HG03095 (cell line): ENCODE measurements at regions not wholly inside any gene's neighbourhood (a gene's known extent, or its start where the extent isn't known, plus 50 kb on each side); places are given as distances from the start of the nearest gene placed in this dataset.
"Not testable (repeated sequence)": the region's sequence is repeated elsewhere in the genome, so short reads cannot be mapped to it uniquely, and the experiment has no call there.

Source experiments
- ATAC-seq: cut with Tn5 transposase; IDR thresholded peaks from one replicate; pipeline ENCODE4 v1.9.1; 2021; ENCODE audit warnings: moderate library complexity; ENCODE audit not compliant: unreplicated experiment

GRCh38 chr10:14429043-14429700 lies 98.4 kb upstream of the FRMD4A start:
- ATAC-seq, result no peak

GRCh38 chr10:14425034-14425433 lies 94.3 kb upstream of the FRMD4A start:
- no peak for ATAC-seq

GRCh38 chr10:14423111-14423744 lies 92.5 kb upstream of the FRMD4A start:
- ATAC-seq, result no peak

- ATAC-seq, result no peak
Observed at GRCh38 chr10:14422431-14422830, 91.7 kb upstream of the FRMD4A start.

GRCh38 chr10:14421941-14422340 lies 91.2 kb upstream of the FRMD4A start:
- ATAC-seq, result no peak

- not testable (repeated sequence) for ATAC-seq
Observed at GRCh38 chr10:14417336-14417735, 86.6 kb upstream of the FRMD4A start.

GRCh38 chr10:14416308-14416700 lies 85.6 kb upstream of the FRMD4A start:
- ATAC-seq, result no peak

GRCh38 chr10:14415676-14416307 lies 85.1 kb upstream of the FRMD4A start:
- ATAC-seq, result no peak

- ATAC-seq, result no peak
Observed at GRCh38 chr10:14414901-14415300, 84.2 kb upstream of the FRMD4A start.

GRCh38 chr10:14413523-14413922 lies 82.8 kb upstream of the FRMD4A start:
- no peak for ATAC-seq

GRCh38 chr10:14412624-14413023 lies 81.9 kb upstream of the FRMD4A start:
- ATAC-seq, result no peak

- no peak for ATAC-seq
Observed at GRCh38 chr10:14409856-14410458, 79.2 kb upstream of the FRMD4A start.

- no peak for ATAC-seq
Observed at GRCh38 chr10:14409247-14409646, 78.5 kb upstream of the FRMD4A start.

- ATAC-seq, result no peak
Observed at GRCh38 chr10:14408139-14408538, 77.4 kb upstream of the FRMD4A start.

GRCh38 chr10:14407567-14407966 lies 76.8 kb upstream of the FRMD4A start:
- ATAC-seq, result no peak

- no peak for ATAC-seq
Observed at GRCh38 chr10:14405076-14406065, 74.6 kb upstream of the FRMD4A start.

- no peak for ATAC-seq
Observed at GRCh38 chr10:14403881-14404623, 73.3 kb upstream of the FRMD4A start.

GRCh38 chr10:14403359-14403758 lies 72.6 kb upstream of the FRMD4A start:
- ATAC-seq, result no peak

GRCh38 chr10:14399641-14400040 lies 68.9 kb upstream of the FRMD4A start:
- ATAC-seq, result no peak

GRCh38 chr10:14397066-14397465 lies 66.3 kb upstream of the FRMD4A start:
- no peak for ATAC-seq
